ENCODE measurements at regions not wholly inside any gene's neighbourhood (a gene's known extent, or its start where the extent isn't known, plus 50 kb on each side); places are given as distances from the start of the nearest gene placed in this dataset.

DNA sequence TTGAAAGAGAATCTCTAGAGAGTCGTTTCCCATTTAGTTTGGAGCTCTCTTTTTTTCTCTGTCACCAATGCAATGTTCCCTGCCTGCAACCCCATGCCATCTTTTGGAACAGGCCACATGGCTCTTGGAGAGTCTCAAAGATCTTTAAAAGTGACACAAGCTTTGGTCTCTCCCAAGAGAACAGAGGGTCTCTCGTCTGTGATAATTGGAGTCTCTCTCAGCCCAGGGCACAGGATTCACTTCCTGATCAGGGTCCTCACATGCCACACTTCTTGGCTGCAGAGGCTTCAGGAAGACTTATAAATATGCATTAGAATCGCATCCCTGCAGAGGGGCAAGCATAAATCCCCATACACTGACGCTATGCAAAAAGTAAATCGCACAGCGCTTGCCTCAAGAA, 240.5 kb downstream of the IRS2 start:
- intact Hi-C loops (cut with DNase I, micrococcal nuclease) = no loop called here
- Histone ChIP-seq H3K4me3 (ENCODE audit: low read length) (no peak overlapping the region), H3K27ac (ENCODE audit: low read depth in 1 of 2, low read length in 2 of 2) (no peak overlapping the region), H3K27me3 (ENCODE audit: control insufficient read depth in 1 of 2, insufficient read depth in 2 of 2, low read length in 2 of 2) (no peaks in the 10 kb centered on the region), H3K9me3 (ENCODE audit: control insufficient read depth in 1 of 2, insufficient read depth in 1 of 2, low read length in 2 of 2) (no peaks in the 10 kb centered on the region), H3K4me1 (ENCODE audit: insufficient read depth, low read length) (no peaks in the 10 kb centered on the region), H3K36me3 (ENCODE audit: insufficient read depth, low read length) (no peaks in the 10 kb centered on the region)
- no peak overlapping the region for H3K27ac Mint-ChIP-seq
- no peak for ATAC-seq (ENCODE audit: poor library complexity)
- no peak for DNase-seq
- H3K9me3 Mint-ChIP-seq = no peaks in the 10 kb centered on the region
- CTCF ChIA-PET = no interaction called here
- TF ChIP-seq, protein P1, sequence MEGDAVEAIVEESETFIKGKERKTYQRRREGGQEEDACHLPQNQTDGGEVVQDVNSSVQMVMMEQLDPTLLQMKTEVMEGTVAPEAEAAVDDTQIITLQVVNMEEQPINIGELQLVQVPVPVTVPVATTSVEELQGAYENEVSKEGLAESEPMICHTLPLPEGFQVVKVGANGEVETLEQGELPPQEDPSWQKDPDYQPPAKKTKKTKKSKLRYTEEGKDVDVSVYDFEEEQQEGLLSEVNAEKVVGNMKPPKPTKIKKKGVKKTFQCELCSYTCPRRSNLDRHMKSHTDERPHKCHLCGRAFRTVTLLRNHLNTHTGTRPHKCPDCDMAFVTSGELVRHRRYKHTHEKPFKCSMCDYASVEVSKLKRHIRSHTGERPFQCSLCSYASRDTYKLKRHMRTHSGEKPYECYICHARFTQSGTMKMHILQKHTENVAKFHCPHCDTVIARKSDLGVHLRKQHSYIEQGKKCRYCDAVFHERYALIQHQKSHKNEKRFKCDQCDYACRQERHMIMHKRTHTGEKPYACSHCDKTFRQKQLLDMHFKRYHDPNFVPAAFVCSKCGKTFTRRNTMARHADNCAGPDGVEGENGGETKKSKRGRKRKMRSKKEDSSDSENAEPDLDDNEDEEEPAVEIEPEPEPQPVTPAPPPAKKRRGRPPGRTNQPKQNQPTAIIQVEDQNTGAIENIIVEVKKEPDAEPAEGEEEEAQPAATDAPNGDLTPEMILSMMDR (IDR thresholded peaks at IDR 0.05) = no peak
- no peak overlapping the region for H3K4me3 Mint-ChIP-seq
- POLR2A ChIA-PET = no interaction called here
- H3K27me3 Mint-ChIP-seq = peaks cover 4% of the 10 kb centered on the region
- no peaks in the 10 kb centered on the region for H3K36me3 Mint-ChIP-seq (ENCODE audit: low read depth)
- peaks cover 5% of the 10 kb centered on the region for H3K4me1 Mint-ChIP-seq (ENCODE audit: low read depth)

DNA sequence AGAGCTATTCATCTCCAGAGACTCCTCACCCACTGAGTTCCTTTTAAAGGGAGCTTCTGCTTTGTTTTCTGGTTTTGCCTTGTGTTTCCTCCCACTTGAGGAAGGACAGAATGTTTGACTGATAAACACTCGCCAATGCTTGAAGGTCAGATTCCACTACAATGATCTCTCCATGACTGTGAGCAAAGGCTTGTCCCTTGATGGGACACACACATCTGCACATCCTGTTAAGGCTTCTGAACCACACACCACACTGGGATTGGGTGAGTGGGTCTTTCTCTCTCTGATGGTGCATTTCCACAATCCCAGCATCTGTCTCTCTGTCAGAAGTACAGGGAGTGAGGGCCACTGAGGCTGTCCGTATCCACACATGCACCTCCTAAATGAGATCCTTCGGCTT, 245.3 kb downstream of the IRS2 start:
- Mint-ChIP-seq H3K36me3 (ENCODE audit: low read depth) (no peaks in the 10 kb centered on the region), H3K27ac (no peak overlapping the region), H3K4me1 (ENCODE audit: low read depth) (peaks cover 5% of the 10 kb centered on the region), H3K4me3 (no peak overlapping the region), H3K9me3 (no peaks in the 10 kb centered on the region), H3K27me3 (peaks cover 16% of the 10 kb centered on the region)
- POLR2A ChIA-PET = no interaction called here
- TF ChIP-seq, protein P1 (IDR thresholded peaks at IDR 0.05) = no peak
- no peaks in the 10 kb centered on the region for H3K36me3 ChIP-seq (ENCODE audit: insufficient read depth, low read length)
- CTCF ChIA-PET = no interaction called here
- peaks cover 0 to 4% of the 10 kb centered on the region in 2 experiments for H3K27me3 ChIP-seq (ENCODE audit: control insufficient read depth in 1 of 2, insufficient read depth in 2 of 2, low read length in 2 of 2)
- no peak overlapping the region for H3K27ac ChIP-seq (ENCODE audit: low read depth in 1 of 2, low read length in 2 of 2)
- intact Hi-C loops (cut with DNase I, micrococcal nuclease) = no loop called here
- ATAC-seq (ENCODE audit: poor library complexity) (no peak), DNase-seq (no peak)
- no peaks in the 10 kb centered on the region for H3K9me3 ChIP-seq (ENCODE audit: control insufficient read depth in 1 of 2, insufficient read depth in 1 of 2, low read length in 2 of 2)
- H3K4me3 ChIP-seq (ENCODE audit: low read length) = no peak overlapping the region
- H3K4me1 ChIP-seq (ENCODE audit: insufficient read depth, low read length) = no peaks in the 10 kb centered on the region

DNA sequence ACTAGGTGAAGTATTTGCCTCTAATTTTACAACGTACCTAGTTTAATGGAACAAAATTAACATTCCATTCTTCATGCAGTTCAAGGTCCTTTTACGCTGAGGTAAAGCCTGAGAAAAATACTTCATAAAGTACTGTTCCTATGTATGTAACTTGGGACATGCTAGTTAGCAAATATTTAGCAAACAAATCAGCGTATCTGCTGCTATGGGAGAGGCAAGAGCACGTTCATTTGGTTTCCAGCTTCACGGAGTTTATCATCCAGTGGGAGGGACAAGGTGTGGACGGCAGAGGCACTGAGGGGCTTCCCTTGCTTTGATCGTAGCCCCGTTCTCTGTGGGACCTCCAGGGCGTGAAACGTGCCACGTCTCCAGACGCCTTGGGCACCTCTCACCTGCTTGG, 248.8 kb downstream of the IRS2 start:
- ChIA-PET CTCF (interaction anchor here (0.7 kb wide), 1 partner anchor 112 kb away, joined by 3 read pairs; no protein-coding TSS in a partner anchor), POLR2A (no interaction called here)
- DNase-seq = no peak

More for the DNA sequence above, 248.8 kb downstream of the IRS2 start:
- Mint-ChIP-seq H3K9me3 (no peaks in the 10 kb centered on the region), H3K27ac (no peak overlapping the region), H3K27me3 (peaks cover 28% of the 10 kb centered on the region), H3K36me3 (ENCODE audit: low read depth) (no peaks in the 10 kb centered on the region), H3K4me3 (no peak overlapping the region), H3K4me1 (ENCODE audit: low read depth) (no peaks in the 10 kb centered on the region)
- TF ChIP-seq, protein P1 (IDR thresholded peaks at IDR 0.05) = no peak
- Histone ChIP-seq H3K27me3 (ENCODE audit: control insufficient read depth in 1 of 2, insufficient read depth in 2 of 2, low read length in 2 of 2) (peaks cover 0 to 4% of the 10 kb centered on the region in 2 experiments), H3K4me3 (ENCODE audit: low read length) (no peak overlapping the region), H3K4me1 (ENCODE audit: insufficient read depth, low read length) (no peaks in the 10 kb centered on the region), H3K27ac (ENCODE audit: low read depth in 1 of 2, low read length in 2 of 2) (no peak overlapping the region), H3K36me3 (ENCODE audit: insufficient read depth, low read length) (no peaks in the 10 kb centered on the region), H3K9me3 (ENCODE audit: control insufficient read depth in 1 of 2, insufficient read depth in 1 of 2, low read length in 2 of 2) (no peaks in the 10 kb centered on the region)
- ATAC-seq (ENCODE audit: poor library complexity) = no peak
- intact Hi-C loops (cut with DNase I, micrococcal nuclease) = no loop called here

All from CD4-positive, alpha-beta T cell (primary cell).